LNCAP (cell line): ENCODE measurements at regions not wholly inside any gene's neighbourhood (a gene's known extent, or its start where the extent isn't known, plus 50 kb on each side); places are given as distances from the start of the nearest gene placed in this dataset.

Experiments
- CTCF ChIP-seq: fragments of 450-650 bp; IDR thresholded peaks from 2 replicates; pipeline ENCODE4 v1.5.1; 2017; ENCODE audit warnings: mild to moderate bottlenecking

DNA sequence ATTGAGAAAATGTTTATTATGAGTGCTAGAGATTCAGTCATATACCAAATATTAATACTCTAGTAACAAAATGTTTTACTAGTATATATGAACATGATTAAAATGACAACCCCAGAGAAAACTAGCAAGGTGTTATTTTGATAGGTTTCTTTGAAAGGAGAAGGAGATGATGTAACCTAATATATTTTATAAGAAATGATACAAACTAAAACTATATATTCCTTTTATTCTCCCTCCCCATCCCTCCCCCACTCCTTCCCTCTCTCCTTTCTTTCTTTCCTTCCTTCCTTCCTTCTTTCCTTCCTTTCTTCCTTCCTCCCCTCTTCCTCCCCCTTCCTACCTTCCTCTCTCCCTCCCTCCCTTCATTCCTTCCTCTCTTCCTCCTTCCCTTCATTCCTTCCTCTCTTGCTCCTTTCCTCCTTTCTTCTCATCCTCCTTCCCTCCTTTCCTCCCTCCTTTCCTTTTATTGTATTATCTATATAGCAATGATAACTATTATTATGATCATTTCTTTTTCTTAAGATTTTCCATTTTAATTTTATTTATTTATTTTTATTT is 215.3 kb upstream of the MEF2C start:
- TF ChIP-seq CTCF: no peak

DNA sequence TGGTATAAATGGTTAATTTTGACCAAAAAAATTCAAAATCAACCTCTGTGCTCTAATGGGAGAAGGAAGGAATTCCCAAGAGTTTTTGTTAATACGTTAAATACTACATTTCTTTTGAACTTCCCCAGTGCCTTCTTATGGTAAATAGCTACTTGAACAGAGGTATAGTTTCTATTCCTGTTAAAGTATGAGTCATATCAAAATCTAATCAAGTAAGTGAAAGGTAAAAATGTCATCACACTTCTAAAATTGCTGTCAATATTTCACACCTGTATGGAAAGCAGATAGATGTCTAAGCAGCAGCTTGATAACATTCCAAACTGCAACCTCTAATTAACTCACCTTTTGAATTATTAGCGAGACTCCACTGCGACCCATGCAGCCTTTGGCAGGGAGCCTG is 214.1 kb upstream of the MEF2C start:
- TF ChIP-seq CTCF: no peak

GRCh38 chr5:89095341-89095740 is 212.4 kb upstream of the MEF2C start:
- TF ChIP-seq CTCF: no peak

DNA sequence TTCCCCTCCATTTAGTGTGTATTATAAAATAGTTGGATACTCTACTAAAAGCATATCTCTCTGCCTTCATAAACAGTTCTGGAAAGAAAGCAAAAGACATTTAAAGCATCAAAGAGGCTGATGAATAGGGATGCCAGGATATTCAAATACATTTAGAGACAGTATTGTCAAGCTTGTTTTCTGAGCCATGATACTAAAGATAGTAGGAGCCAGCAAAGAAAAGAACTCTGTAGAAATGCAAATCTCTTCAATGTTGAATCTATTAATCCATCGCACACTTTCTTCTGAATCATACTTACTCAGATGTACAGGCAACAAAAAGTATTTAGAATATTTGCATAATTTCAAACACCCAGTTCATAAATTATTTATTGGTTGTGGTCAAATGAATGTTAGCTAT is 207.1 kb upstream of the MEF2C start:
- no peak for TF ChIP-seq CTCF

GRCh38 chr5:89087551-89088318 is 204.8 kb upstream of the MEF2C start:
- TF ChIP-seq CTCF: no peak

GRCh38 chr5:89087128-89087527 is 204.1 kb upstream of the MEF2C start:
- no peak for TF ChIP-seq CTCF

DNA sequence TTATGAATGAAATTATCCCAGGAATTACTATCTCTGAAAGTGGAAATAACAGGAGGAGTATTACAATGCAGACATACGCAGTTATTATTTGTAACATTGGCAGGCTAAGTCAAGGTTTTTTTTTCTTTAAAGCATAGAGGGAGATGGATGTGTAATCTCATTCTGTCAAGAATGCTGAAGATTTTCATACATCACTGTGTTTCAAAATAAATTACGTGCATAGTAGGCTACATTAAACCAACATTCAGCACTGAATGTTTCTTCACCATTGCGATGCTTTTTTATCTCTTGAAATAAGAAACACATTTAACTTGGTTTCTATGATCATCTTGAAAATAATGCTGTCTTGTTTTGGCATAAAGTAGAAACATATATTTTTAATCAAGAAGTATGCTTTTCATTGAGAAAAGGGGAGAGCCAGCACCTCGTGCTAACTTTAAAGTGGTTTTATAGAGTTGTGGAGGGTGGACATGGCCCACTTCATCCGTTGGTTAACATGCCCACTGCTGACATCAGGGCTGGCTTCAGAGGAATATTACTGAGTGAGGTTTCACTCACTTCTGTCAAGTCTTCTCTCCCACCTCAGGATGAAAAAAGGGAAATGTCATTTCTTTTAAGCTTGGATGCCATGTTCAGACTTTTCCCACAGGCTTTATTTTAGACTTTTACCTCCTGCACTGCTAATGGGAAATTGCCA is 203.6 kb upstream of the MEF2C start:
- no peak for TF ChIP-seq CTCF
